ENCODE measurements at regions not wholly inside any gene's neighbourhood (a gene's known extent, or its start where the extent isn't known, plus 50 kb on each side); places are given as distances from the start of the nearest gene placed in this dataset.
A peak's percentile ranks its signal among the peaks of the same experiment; 100 is the strongest.

DNA sequence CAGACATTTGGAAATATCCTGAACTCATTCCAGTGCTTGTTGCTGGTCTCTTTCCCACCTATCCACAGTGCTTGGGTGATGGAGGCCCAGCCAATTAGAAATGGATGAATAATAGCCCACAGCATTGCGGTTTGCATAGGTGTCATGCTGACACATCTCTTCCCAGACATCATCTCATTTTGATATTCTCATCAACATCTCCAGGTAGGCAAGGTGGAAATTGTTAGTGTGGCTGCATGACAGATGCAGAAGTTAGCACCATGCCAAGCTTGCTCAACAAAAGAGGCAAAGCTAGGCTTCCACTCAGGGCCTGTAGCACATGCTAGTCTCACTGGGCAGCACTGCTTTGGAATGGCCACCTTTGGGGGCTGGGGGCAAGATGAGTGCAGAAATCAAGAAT lies 1118.9 kb downstream of the VRK1 start:
- DNase-seq = no peak

DNA sequence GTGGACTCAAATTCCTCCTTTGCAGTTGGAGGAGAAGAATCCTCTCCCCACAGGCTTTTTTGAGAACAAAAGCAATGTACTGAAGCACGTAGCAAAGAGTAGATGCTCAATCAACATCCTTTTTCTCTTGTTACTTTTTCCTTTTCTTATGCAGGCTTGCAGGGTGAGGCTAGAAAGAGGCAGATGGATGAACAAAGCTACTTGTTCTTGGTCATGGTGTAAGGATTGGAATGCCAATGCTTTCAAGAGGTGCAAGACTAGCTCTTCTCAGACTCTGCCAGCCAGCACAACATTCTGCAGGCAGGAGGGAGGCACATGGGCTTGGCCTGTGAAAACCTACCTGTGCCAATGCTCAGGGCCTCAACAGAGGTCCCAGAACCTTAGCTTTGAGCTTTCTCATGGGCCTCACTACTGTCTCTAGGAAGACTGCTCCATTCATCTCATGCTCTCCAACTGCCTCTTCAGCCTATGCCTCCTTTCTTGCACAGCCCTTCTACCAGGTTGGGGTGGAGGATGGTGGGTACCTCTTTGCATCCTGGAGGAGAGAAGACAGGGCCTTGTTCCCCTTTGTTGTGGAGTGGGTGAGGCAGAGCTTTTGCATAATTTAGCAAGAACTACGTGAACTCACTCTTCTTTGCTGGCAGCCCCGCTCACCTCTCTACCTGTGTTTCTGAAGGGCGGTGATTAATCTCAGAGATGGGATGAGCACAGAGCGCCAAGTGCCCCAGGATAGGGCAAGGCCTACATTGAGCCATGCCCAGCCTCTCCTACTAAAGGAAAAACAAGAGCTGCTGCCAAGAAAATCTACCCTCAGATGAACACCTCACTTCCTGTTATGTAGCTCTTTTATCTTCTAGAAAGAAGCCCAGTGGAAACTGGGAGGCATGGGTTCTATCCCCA lies 1119.7 kb downstream of the VRK1 start:
- no peak for DNase-seq

DNA sequence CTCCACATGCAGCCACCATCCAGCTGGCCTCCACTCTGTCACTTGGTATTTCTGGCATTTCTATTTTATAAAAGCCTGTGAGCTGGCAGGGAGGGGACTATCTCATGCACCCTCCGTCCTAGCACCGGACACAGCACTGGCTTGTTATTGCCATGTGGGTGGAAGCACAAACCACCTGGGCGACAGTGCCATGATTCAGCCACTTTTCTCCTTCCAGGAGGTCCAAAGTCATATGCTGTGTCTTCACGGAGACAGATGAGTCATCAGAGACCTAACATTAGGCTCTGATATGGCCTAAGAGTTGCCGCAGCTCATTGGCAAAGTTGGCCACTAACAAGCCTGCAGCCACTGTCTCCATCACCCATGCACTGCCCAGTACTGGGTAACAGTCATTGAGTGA lies 1123.0 kb downstream of the VRK1 start:
- no peak for DNase-seq

DNA sequence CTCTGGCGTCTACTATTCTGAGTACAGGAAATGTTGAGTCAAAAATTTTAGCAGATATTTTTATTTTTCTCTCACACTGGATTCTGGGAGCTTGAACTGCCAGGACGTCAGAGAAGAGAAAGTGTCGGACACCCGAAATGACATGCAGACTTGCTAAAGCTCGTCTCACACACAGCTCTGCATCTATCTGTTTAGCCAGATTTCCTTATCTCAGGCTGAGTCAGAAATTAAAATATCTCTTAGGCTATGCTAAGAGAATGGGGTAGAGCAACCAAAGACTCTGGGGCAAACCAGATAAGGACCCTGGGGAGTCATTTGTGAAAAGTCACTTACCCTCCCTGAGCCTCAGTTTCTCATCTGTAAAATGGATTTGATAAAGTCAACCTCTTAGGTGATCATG lies 1124.1 kb downstream of the VRK1 start:
- no peak for DNase-seq

DNA sequence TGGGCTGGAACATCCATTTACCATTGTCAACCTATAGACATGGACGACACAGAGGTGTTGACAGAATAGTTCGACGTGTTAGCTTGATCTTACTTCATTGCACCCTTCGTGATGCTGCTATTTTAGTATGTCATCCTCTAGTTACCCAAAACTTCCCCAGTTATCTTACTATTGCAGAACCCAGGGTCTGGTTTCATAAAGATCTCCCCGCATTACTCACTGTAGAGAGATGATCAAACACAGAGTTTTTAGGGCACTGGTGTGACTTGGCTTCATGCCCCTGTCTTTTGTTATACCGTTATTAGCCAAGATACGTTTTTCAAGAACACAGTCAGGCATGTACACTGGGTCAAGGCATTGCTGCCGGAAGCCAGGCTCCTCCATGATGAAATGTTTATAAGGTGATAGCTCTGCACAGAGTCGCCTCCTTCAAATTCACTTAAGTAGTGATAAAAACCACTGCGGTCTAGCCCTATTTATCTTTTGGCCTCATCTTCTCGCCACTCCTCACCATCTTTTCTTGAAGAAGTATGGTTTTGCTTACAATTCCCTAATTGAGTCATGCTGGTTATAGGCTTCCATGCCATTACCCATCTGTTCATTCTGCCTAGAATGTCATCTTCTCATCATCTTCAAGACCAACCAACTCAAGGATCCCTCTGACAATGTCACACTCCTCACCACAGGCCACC lies 1127.9 kb downstream of the VRK1 start:
- DNase-seq = no peak

DNA sequence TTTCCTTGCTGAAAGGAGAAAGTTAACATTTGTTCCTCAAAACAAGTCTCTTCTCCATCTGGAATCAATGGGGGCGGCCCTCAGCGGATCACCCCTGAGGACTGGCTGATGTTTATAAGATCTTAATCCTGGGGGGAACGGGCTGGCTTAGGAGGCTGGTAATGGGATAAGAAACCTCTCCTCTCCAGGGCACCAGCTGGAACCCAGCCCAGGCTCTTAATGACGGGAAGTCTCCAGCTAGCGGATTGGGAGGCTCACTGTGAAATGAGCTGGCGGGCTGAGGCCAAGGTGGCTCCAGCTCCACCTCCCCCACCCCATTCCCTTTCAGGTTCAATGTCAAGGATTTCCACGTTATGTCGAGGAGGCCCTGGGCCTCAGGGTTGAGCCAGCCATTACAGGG lies 1133.0 kb downstream of the VRK1 start:
- no peak for DNase-seq

DNA sequence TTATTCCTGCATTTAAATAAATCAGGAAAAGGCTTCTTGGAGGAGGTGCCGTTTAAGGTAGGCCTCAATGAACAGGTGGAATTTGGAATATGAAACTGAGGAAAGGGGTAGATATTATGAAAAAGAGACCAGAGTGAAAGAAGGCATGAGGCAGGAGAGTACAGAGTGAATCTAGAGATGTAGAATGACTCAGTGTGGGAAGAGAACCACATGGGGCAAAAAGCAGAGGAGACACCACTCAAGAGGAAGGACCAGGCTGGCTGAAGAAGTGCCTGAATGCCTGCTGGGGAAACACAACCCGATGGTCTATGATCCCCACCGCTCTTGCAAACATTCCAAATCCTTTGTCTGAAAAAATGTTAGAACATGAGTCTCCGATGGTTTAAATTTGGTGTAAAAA lies 1134.1 kb downstream of the VRK1 start:
- DNase-seq = no peak

DNA sequence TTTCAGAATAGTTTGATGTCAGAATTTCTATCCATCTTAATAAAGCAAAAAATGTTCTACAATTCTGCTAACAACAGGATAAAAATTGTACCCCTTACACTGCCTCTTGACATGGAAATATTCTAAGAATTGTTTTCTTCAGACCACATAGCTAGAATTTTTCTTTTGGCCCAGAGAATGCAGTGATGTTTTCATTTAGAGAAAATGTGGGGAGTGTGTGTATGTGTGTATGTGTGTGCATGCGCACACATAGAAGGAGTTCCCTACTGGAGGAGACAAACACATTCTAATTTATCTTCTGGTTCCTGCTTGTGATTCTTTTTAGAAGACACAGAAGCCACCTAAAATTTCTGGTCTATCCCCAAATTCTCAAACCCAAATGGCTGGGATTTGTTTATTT lies 1145.7 kb downstream of the VRK1 start:
- no peak for DNase-seq

DNA sequence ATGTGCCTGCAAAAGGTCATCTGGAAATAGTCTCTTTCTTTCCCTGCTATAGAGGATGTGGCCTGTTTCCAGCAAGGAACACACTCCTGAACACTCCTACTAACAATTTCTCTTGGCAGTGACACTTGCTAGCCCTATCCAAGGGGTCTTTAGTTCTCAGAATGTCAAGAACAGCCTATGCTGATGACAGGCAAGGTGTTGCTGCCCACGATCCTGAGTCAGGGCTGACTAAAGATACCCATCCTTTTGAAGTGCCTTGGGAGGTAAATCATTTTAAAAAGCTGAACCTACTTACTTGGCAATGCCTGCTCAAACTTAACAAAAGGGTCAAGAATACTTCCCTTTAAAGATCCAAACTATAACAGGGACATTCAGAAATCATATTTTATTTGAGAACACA lies 1146.4 kb downstream of the VRK1 start:
- no peak for DNase-seq

DNA sequence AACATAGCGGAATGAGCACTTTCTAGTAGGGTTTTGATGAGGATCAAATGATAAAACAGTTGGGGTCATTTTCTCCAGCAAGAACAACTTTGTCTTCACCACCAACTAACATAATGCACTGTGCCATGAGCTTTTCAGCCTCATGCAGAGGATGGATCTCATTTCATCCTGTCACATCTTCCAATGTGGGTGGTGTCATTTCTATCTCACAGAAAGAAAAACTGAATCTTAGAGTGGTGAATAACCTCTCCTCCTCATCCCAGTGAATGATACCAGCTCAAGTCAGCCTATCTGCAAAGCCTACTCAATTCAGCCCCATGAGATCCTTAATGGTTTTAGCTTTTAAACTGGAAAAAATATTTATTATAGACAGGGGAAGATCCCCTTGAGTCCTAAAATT lies 1147.2 kb downstream of the VRK1 start:
- DNase-seq = no peak

DNA sequence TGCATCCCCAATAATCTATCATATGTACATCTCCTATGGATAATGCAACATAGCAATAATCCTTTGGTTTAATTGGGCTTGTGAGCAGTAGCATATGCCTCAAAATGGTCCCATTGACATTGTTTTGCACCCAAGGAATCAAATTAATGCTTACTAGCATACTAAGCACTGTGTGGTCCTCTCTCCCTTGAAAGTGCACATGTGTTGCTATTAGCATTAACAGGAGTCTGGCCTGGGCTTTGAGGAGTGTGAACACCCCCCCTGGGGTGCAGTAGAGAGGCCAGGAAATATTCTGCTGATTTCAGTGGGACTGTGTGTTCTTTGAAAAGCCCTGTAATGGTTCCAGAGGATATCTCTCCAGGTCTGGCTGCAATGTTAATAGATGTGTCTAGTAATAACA lies 1148.4 kb downstream of the VRK1 start:
- DNase-seq = no peak

DNA sequence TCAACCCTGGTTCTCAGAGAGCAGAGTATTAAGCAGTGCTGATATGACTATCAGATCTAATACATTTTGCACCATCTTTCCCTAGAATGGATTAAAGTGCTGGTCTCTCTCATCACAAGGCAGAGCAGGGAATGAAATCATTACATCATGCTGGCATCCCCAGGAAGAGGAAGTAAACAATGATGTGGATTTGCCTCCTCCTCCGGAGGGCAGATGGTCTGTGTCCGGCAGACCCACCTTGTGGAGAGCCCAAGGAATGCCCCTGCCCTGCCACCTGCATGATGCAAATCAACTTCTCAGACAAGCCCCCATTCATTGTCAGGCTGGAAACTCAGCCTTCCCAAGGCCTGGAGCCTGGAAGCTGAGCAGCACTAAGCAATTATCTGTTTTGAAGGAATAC lies 1149.1 kb downstream of the VRK1 start:
- DNase-seq = no peak

DNA sequence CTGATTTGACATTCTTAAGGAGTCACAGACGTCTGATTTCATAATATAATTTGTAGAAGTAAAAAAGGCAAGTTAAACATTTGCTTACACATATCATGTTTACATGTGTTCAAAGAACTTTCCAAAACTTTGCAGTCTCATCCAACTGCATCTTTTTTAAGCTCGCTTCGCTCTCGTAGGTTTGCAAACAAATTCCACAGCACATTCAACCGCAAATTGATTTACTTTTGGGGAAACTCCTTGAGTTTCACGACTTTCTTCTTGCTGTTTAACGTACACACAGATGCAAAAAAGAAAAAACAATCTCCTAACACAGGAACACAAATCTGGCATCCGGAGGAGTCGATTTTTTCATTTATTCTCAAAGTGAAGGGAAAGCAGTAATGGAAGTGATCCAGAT lies 1149.5 kb downstream of the VRK1 start:
- DNase-seq = no peak

DNA sequence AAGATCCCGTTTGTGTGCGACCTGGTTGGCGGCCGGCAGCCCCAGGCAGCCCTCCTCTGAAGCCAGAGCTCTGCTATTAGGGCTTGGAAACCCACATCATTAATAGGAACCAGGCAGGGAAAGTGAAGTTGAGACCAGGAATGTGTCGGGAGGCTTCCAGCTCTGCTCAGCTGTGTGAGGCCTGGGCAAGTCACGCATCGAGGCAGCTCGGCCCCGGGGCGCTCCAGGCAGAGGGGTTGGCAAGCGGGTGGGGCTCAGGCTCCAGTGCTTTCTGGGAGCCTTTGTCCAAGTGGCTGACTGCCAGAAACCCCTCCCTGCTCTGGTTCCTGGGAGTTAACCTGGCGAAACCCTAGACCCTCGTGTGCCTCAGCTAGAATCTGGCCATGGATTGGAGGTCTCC lies 1151.7 kb downstream of the VRK1 start:
- DNase-seq = no peak

DNA sequence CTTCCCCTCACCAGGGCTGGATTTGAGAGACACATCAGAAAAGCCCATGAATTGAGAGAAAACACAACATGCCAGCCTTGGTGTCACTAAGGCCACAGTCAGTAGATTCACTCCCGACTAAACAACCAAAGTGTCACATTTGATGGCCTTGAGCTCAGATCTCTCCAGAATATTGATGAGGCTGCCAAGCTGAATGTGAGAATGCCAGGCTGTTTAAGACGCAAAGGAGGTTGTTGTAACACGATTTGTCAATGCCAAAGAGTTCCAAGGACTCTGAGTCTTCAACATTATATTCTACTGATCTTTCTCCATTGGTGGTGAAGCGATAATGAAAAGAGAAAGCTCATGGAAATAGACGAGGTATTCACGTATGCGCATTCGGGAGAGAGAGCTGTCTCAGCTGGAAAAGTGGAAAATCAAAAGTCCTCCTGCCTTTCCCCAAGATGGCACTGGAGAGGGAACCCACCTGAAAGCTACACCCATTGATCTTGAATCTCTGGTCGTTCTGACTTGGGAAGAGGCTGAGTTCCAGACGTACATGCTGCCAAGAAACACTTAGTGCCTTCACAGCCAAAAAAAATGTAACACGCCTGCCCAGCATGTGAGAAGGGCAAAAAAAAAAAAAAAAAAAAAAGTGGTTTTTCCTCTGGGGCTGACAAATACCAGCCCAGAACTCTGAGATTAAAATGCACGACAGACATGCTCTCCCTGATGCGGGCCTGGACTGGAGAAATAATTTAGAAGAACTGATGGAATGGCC lies 1159.6 kb downstream of the VRK1 start:
- DNase-seq = no peak

DNA sequence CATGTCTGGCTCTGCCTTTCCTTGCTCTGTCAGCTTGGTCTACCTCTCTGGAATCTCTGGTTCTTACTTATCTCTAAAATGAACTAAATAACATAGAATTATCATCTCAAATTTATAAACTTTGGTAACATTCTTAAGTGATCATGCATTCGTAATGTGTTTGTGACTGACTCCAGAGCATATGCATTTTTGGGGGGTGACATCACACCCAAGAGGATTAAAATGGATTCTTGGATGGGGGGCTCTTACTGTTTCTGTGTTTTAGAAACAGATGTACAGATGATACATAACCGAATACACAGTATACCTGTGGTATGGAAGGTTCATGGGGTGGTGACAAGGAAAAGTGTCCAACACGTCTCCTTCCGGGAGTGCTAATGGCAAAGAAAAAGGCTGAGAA lies 1162.1 kb downstream of the VRK1 start:
- DNase-seq = no peak

DNA sequence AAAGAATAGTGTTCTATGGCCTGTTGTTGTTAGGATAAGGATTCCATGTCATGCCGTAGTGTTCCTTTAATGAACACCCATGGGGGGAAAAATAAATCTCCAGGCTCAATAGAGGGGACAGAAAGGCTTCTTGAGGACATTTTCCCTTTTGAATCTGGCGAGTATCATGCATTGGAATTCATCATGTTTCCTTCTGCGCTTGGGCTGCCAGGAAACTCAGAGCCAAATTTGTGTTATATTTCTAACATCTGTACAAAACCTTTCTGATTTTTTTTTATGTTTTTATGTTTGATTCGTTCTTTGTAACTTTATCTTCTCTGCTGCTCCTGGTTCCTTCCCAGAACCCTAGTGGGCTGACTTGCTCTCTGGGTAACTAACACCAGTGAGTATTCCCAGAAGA lies 1163.3 kb downstream of the VRK1 start:
- no peak for DNase-seq

DNA sequence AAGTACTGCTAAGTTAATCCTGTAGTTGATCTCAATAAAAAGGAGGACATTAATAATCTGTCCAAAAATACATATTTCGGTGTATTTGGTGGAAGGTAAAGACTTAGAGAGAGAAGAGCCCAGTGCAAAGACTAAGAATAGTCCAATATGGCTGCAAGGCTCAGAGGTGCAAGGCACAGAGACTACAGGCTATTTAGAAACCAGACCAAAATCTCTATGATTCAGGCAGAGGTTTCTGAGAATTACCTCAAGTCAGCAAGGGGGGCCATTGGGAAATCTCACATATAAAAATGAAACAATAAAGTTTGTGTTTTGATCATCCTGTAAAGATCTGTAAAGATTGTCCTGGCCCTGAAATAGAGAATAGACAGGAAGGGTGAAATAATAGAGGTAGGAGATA lies 1173.0 kb downstream of the VRK1 start:
- no peak for DNase-seq

DNA sequence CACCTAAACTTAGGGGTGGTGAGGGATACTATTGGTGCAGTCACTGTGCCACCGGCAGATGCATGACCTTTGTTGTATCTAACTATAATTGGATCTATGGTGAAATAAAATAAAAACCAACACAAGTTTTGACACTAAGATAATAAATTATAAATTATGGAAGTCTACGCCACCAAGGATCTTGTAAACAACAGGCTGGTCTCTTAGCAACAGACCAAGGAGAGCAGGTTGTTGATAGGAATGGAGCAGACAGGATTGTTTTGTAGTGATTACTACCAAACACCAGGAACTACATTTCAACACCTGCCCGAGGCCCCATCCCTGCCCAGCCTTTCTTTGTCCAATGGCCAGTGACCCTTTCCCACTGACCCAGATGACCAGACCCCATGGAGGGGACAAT lies 1178.0 kb downstream of the VRK1 start:
- no peak for DNase-seq

DNA sequence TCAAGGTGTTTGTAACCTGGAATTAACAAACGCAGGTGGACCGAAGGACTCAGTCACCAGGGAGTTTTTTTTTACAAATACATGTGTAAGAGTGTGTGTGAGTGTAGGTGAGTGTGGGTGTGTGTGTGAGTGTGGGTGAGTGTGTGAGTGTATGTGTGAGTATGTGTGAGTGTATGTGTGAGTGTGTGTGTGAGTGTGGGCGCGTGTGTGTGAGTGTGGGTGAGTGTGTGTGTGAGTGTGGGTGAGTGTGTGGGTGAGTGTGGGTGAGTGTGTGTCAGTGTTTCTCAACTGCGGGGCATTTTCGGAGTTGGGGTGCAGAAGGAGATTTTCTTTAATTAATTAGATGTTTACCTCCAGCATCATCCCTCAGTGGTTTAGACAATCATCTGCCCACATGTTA lies 1178.8 kb downstream of the VRK1 start:
- DNase-seq = no peak

DNA sequence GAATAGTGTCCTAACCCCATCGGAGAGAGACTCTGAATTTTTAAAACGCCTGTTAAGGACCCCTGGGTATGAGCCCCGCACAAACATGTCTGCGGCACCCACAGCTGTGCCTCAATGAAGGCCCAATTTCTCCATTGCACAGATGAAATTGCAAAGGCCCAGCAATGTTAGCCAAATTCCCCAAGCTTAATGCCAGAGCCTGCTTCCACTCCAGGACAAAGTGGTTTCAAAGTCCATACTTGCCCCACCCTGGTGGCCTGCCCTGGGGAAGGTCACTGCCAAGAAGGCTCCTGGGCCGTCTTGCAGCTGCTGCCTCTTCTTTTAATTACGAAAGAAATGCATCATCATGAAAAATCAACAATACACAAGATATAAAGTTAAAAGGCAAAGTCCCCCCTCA lies 1179.7 kb downstream of the VRK1 start:
- no peak for DNase-seq

DNA sequence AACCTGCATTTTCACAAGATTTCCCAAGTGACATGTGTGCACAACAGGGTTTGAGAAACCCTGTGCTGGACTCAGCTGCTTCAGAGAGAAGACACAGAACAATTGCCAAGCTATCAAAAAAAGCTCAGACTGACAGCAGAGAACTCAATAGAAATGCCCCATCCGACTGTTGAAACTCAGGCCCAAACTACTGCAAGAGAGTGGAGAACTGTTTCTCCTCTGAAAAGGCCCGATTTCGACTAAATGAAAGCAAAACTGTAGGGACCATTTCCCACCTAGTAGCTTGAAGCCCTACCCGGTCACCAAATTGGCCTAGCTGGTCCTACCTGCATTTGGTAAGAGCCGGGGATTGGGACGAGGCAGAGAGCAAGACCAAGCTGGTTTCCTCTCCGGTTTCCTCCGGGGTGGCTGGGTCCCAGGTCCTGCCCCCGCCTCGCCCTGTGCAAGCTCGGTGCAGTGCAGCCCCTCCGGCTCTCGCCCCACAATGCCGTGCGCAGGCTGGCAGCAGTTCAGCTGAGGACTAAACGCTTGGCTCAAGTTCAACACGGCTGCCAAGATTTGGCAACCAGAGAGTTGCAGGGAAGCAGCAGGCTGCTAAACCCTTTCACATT lies 1180.6 kb downstream of the VRK1 start:
- peak; percentile 6 for DNase-seq

DNA sequence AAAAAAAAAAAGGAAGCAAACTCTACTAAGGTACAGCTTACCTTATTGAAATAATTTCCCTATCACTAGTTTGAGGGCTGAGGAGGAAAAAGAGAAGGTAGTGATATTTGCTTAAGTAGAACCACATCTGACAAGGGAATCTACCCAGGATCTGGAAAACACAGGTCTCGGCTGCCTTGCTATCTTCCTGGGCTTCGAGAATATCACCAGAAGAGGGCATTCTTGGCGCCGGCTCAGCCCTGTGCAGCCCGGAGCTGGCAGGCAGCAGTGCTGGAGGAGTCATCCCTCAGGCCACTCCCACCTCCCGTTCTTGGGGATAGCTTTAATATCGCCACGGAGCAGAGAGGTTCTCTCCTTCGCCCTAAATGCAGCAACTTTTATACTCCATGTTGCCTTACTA lies 1181.2 kb downstream of the VRK1 start:
- peak; percentile 55 for DNase-seq
